A204.1 (cell line): ENCODE measurements at regions not wholly inside any gene's neighbourhood (a gene's known extent, or its start where the extent isn't known, plus 50 kb on each side); places are given as distances from the start of the nearest gene placed in this dataset.
"Not testable (repeated sequence)": the region's sequence is repeated elsewhere in the genome, so short reads cannot be mapped to it uniquely, and the experiment has no call there.

Experiments used
- FAIRE-seq: peaks from 2 replicates; lab custom pipeline; 2012; peaks lifted over from hg19 to GRCh38; lab: Jason Lieb, UNC

GRCh38 chr9:28927691-28928090 lies 1354.4 kb upstream of the C9orf72 start:
- FAIRE-seq, result no peak

- no peak for FAIRE-seq
These were observed 1356.2 kb upstream of the C9orf72 start for GRCh38 chr9:28929433-28929832.

GRCh38 chr9:28930766-28931165 lies 1357.5 kb upstream of the C9orf72 start:
- FAIRE-seq, result no peak

GRCh38 chr9:28934111-28934510 lies 1360.8 kb upstream of the C9orf72 start:
- no peak for FAIRE-seq

GRCh38 chr9:28938981-28939380 lies 1365.7 kb upstream of the C9orf72 start:
- FAIRE-seq, result no peak

GRCh38 chr9:28941856-28942255 lies 1368.6 kb upstream of the C9orf72 start:
- no peak for FAIRE-seq

GRCh38 chr9:28942941-28943340 lies 1369.7 kb upstream of the C9orf72 start:
- no peak for FAIRE-seq

GRCh38 chr9:28946648-28947047 lies 1373.4 kb upstream of the C9orf72 start:
- FAIRE-seq, result no peak

- no peak for FAIRE-seq
These were observed 1378.7 kb upstream of the C9orf72 start for GRCh38 chr9:28951945-28952344.

- no peak for FAIRE-seq
These were observed 1383.0 kb upstream of the C9orf72 start for GRCh38 chr9:28956116-28956880.

GRCh38 chr9:28960602-28961001 lies 1387.3 kb upstream of the C9orf72 start:
- no peak for FAIRE-seq

GRCh38 chr9:28961623-28962022 lies 1388.3 kb upstream of the C9orf72 start:
- FAIRE-seq, result no peak

GRCh38 chr9:28967226-28967625 lies 1393.9 kb upstream of the C9orf72 start:
- FAIRE-seq, result no peak

GRCh38 chr9:28970241-28970654 lies 1397.0 kb upstream of the C9orf72 start:
- FAIRE-seq, result no peak

- no peak for FAIRE-seq
These were observed 1398.6 kb upstream of the C9orf72 start for GRCh38 chr9:28971881-28972280.

GRCh38 chr9:28976250-28976649 lies 1403.0 kb upstream of the C9orf72 start:
- FAIRE-seq, result no peak

- no peak for FAIRE-seq
These were observed 1403.4 kb upstream of the C9orf72 start for GRCh38 chr9:28976684-28977083.

- FAIRE-seq, result no peak
These were observed 1407.8 kb upstream of the C9orf72 start for GRCh38 chr9:28981129-28981528.

- FAIRE-seq, result no peak
These were observed 1408.4 kb upstream of the C9orf72 start for GRCh38 chr9:28981711-28982110.

GRCh38 chr9:28984016-28984415 lies 1410.7 kb upstream of the C9orf72 start:
- no peak for FAIRE-seq

GRCh38 chr9:28990009-28990408 lies 1416.7 kb upstream of the C9orf72 start:
- not testable (repeated sequence) for FAIRE-seq

- FAIRE-seq, result no peak
These were observed 1425.8 kb upstream of the C9orf72 start for GRCh38 chr9:28999057-28999456.

GRCh38 chr9:28999806-29000205 lies 1426.5 kb upstream of the C9orf72 start:
- FAIRE-seq, result no peak

GRCh38 chr9:29001006-29001405 lies 1427.7 kb upstream of the C9orf72 start:
- no peak for FAIRE-seq

- FAIRE-seq, result no peak
These were observed 1431.7 kb upstream of the C9orf72 start for GRCh38 chr9:29004988-29005387.
